Omental fat pad (tissue), 3 donors: ENCODE measurements at regions not wholly inside any gene's neighbourhood (a gene's known extent, or its start where the extent isn't known, plus 50 kb on each side); places are given as distances from the start of the nearest gene placed in this dataset.

Experiments
- ATAC-seq: fragments of 150-250 bp; one replicate; pipeline ENCODE4 v1.9.1; 2016; ENCODE audit warnings: mild to moderate bottlenecking, moderate library complexity; ENCODE audit not compliant: low FRiP score
- DNase-seq: peaks from one replicate; pipeline ENCODE4 v3.0.0-alpha.2; 2019; ENCODE audit warnings: low spot score
- TF ChIP-seq, protein P1 (sequence below), 3 donors: fragments of 450-650 bp; IDR thresholded peaks; one replicate each; pipeline ENCODE4 v1.5.1; 2016 to 2017; ENCODE audit warnings: antibody characterized with exemption in 3 of 3, mild to moderate bottlenecking in 3 of 3, moderate library complexity in 2 of 3

DNA sequence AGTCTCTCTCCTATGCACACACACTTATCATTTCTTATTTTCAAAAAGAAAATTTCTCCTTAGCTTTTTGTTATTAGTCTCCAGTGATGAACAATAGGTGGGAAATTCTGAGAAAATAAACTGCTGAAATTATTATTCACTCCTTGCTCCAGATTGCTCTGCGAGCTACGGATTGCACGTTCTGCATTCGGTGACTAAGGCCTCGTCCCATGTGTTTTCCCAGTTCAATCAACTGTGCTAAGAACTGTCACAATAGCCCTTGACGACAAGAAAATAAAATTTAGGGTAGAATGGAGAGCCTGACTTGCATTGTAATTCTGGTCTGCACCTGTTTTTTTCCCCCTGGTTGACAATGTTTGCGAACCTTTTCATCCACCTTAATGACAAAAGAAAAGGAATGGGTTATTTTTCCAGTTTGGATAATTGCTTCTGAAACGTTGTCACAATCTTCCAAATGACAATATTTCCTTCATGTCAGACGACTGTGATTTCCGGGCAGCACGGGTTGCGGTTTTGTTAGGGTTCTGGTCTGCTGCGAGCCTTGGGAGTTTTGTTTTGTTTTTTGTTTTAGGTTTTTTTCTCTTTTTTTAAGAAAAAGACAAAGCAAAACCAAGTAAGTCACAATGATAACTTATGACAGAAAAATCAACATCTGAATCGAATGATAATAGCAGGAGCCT lies 124.5 kb upstream of the NOCT start:
- no peak for ATAC-seq
- no peak for DNase-seq
- TF ChIP-seq, protein P1, sequence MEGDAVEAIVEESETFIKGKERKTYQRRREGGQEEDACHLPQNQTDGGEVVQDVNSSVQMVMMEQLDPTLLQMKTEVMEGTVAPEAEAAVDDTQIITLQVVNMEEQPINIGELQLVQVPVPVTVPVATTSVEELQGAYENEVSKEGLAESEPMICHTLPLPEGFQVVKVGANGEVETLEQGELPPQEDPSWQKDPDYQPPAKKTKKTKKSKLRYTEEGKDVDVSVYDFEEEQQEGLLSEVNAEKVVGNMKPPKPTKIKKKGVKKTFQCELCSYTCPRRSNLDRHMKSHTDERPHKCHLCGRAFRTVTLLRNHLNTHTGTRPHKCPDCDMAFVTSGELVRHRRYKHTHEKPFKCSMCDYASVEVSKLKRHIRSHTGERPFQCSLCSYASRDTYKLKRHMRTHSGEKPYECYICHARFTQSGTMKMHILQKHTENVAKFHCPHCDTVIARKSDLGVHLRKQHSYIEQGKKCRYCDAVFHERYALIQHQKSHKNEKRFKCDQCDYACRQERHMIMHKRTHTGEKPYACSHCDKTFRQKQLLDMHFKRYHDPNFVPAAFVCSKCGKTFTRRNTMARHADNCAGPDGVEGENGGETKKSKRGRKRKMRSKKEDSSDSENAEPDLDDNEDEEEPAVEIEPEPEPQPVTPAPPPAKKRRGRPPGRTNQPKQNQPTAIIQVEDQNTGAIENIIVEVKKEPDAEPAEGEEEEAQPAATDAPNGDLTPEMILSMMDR (IDR thresholded peaks at IDR 0.05) = no peak

DNA sequence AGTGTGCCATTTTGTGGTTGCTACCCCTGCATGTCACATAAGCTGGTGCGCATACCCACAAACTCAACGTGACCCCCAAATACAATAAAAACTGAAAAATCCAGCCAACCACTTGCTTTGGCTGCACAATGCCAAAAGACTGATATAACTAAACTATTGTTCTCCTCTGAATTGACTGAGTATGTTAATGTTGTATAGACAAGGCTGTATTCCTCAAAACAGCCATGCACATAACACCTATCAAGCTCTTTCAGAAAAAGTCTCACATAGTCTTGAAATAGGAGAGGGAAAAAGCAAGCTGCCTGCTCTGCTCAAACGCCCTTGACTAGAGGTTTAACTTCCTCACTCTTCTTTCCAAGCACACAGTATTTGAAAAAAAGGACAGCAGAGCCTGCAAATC lies 126.4 kb upstream of the NOCT start:
- TF ChIP-seq, protein P1 (IDR thresholded peaks at IDR 0.05) = no peak
- no peak for DNase-seq
- no peak for ATAC-seq

DNA sequence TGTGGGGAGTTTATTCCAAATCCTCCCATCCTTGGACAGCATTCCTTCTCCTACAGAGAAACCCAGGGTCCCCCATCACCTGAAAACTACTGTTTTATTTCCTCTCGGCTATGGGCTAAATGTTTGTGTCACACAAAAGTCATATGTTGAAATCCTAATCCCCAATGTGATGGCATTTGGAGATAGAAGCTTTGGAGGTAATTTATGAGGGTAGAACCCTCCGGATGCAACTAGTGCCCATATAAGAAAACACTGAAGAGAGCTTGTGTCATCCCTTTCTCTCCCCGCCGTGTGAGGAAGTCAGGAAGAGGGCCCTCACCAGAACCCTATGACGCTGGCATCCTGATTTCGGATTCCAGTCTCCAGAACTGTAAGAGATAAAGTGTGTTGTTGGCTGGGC lies 127.8 kb upstream of the NOCT start:
- TF ChIP-seq, protein P1 (IDR thresholded peaks at IDR 0.05) = no peak
- ATAC-seq (no peak), DNase-seq (no peak)

DNA sequence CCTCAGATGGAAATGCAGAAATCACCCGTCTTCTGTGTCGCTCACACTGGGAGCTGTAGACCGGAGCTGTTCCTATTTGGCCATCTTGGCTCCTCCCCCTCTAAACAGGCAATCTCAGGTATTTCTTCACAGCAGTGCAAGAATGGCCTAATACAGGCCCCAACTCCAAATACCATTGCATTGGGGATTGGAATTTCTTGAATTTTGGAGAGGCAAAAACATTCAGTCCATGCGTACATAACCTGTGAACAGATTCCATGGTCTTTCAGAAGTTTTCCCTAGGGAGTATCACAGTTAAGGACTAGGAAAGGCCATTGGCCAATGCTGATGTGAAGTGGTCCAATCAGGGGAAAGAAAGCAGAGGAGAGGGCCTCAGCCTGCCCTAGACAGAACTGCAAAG lies 128.2 kb upstream of the NOCT start:
- ATAC-seq (no peak), DNase-seq (no peak)
- TF ChIP-seq, protein P1 (IDR thresholded peaks at IDR 0.05) = no peak

DNA sequence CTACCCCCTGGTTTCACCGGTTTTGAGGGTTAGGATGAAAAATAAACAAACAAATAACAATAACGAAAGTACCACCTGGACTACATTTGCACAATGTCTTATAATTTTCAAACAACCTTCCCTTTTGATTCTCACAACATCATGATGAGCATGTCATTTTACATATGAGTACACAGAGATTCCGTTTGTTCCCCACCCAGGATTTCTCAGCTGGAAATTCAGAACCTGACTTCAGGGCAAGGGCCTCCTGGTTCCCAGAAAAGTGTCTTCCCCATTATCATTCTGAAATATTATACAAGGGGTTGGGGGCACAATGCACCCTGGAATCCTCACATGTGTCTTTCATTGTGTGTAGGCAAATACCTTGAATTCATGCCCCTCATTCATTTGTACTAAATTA lies 135.8 kb upstream of the NOCT start:
- DNase-seq (no peak), ATAC-seq (no peak)
- TF ChIP-seq, protein P1 (IDR thresholded peaks at IDR 0.05) = no peak

DNA sequence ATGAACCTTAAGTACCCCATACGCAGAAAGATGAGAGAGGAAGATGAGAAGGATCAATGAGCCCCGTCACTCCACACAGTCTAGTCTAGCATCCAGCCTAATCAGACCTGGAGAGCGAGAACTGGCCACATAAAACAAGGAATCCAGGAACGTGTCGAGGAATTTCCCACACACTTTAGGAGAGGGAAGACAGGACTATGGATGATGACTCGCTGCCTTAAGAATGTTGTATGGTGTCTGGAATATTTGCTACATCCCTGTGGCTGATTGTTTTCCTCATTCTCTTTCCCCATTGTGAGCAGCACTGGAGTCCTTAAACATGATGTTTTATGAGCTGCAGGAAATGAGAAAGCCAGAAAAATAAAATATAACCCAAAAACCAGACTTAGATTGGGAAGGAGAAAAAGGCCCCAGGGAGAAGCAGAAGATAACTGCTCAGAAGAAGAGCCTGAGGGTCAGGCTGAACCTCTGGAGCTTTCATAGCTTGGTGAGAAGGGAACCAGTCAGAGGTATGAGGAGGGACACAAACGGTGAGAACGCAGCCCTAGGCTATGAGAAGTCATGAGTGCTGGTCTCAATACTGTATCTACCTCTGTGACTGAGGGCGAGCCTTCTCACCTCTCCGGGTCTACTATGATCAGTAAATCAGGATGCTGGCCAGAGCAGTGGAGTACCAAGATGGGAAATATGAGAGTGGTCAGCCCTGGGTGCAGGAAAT lies 139.5 kb upstream of the NOCT start:
- ATAC-seq (no peak), DNase-seq (no peak)
- TF ChIP-seq, protein P1 (IDR thresholded peaks at IDR 0.05) = no peak

DNA sequence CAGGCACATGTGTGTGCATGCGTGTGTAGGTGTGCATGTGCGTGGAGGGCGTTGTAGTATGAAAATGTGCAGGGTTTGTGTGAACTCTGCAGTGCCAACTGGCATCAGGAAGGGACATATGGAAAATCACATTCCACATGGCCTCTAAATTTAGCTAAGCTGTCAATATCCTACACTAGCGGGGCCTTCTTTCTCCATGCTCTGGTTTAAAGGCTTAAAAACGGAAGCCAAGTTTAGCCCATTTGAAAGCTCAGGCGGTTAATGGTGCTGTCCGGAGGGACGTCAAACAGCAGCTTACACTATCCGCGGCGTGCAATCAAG lies 144.1 kb upstream of the NOCT start:
- ATAC-seq = no peak
- DNase-seq = no peak
- TF ChIP-seq, protein P1 (IDR thresholded peaks at IDR 0.05) = no peak
